GM18507 (cell line): ENCODE measurements at regions not wholly inside any gene's neighbourhood (a gene's known extent, or its start where the extent isn't known, plus 50 kb on each side); places are given as distances from the start of the nearest gene placed in this dataset.
A peak's percentile ranks its signal among the peaks of the same experiment; 100 is the strongest.
"Not testable (repeated sequence)": the region's sequence is repeated elsewhere in the genome, so short reads cannot be mapped to it uniquely, and the experiment has no call there.

Experiments used
- DNase-seq: peaks from one replicate; pipeline ENCODE4 v3.0.0; 2011; ENCODE audit warnings: low read depth; ENCODE audit not compliant: insufficient read length; ENCODE audit errors: extremely low spot score
- FAIRE-seq: peaks from 2 replicates; lab custom pipeline; 2011; peaks lifted over from hg19 to GRCh38; lab: Jason Lieb, UNC

- no peak for FAIRE-seq
- DNase-seq, result no peak
Measured at GRCh38 chr1:232579958-232580941, 49.7 kb downstream of the SIPA1L2 start.

DNA sequence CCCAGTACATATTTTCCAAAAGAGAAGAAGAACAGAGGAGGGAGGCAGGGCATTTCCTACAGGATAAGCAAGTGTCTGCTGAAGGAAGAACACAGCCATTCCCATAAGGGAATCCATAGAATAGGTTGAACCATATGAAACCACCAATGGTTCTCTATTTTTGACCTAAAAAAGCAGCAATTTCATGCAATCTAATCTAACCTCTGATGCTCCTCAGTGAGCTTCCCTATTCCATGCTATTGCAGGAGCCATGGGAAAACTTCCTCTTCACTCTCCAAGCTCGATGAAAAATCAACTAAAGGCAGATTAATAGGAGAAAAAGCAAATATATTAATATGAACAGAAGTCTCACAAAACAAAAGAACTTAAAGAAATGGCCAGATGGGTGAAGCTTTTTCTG, 50.5 kb downstream of the SIPA1L2 start:
- FAIRE-seq (no peak), DNase-seq (no peak)

- FAIRE-seq, result peak; percentile 77
- DNase-seq, result no peak
Measured at GRCh38 chr1:232578651-232579195, 51.2 kb downstream of the SIPA1L2 start.

DNA sequence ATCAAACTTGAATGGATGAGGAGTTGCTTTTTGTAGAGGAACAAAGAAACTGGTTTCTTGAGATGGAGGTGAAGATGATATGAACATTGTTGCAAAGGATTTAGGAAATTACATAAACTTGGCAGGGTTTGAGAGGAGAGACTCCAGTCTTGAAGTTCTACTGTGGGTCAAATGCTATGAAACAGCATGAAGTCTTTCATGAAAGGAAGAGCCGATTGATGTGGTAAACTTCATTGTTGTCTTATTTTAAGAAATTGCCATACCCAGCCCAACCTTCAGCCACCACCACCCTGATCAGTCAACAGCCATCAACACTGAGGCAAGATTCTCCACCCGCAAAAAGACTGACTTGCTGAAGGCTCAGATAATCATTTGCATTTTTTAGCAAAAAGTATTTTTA, 52.2 kb downstream of the SIPA1L2 start:
- FAIRE-seq, result no peak
- no peak for DNase-seq

DNA sequence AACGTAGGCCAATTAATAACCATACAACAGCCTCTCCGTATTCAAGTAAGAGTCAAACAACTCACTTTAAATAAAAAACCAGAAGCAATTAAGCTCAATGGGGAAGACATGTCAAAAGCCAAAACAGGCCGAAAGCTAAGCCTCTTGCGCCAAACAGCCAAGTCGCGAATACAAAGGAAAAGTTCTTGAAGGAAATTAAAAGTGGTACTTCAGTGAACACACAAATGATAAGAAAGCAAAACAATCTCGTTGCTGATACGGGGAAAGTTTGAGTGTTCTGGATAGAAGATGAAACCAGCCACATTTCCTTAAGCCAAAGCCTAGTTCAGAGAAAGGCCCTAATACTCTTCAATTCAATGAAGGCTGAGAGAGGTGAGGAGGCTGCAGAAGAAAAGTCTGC, 53.4 kb downstream of the SIPA1L2 start:
- DNase-seq, result no peak
- FAIRE-seq, result no peak

GRCh38 chr1:232575763-232576040, 54.2 kb downstream of the SIPA1L2 start:
- DNase-seq, result no peak
- no peak for FAIRE-seq

DNA sequence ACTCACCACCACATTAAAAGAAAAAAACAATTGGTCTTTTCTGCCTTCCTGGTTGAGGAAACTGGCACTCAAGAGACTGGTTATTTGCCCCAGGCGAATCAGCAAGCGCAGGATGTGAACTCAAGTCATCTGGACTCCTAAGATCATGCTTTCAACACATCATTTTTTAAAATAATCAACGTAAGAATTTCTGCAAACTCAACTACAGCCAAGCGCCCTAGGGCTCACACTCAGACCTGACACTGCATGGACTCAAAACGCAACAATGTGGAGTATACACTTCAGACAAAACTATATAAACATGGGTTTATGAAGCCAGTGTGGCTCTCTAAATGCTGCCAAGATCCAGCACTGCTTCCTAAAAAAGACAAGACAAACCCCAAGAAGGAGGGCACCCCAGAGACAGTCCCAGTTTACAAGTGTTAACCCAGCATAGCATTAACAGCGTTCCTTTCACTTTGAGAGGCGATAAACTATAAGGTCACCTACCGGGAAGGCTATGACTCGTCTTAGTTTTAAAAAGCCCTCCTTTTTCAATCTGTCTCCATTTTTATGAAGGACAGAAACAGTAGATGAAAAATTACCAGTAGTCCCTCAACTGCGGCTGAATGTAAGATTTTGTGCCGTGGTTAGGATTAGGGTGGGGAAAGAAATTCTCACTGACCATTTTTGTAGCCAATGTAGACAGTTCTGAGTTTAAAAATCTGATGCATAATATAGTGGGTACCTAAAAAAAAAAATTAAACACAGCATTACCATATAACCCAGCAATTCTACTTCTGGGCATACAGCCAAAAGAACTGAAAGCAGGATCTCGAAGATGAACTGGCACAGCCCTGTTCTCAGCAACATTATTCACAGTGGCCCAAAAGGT, 54.8 kb downstream of the SIPA1L2 start:
- DNase-seq (no peak), FAIRE-seq (no peak)

DNA sequence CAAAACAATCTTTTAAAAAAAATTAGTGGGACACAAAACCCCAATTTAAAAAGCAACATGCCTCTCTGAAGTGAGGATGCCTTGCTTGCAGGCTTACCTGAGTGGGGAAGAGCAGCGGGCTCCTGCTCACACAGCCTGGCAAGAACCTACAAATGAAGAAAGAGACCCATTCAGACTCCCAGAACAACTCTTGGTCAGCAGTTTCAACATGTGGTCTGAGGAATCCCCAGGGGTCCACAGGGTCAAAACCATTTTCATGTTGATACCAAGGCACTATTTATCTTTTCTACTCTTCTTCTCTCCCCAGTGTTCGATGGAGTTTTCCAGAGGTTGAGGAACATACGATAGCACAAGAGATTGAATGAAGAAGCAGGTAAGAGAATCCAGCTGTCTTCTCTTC, 55.9 kb downstream of the SIPA1L2 start:
- no peak for FAIRE-seq
- DNase-seq, result no peak

DNA sequence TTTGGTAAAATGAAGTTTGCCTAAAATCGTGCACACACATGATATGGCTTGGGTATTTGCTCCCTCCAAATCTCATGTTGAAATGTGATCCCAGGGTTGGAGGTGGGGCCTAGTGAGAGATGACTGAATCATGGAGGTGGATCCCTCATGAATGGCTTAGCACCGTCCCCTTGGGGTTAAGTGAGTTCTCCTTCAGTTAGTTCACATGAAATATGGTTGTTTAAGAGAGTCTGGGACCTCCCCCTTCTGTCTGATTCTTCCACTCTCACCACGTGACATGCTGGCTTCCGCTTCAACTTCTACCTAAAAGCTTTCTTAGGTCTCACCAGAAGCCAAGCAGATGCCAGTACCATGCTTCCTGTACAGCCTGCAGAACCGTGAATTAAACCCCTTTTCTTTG, 58.4 kb downstream of the SIPA1L2 start:
- FAIRE-seq (no peak), DNase-seq (no peak)

DNA sequence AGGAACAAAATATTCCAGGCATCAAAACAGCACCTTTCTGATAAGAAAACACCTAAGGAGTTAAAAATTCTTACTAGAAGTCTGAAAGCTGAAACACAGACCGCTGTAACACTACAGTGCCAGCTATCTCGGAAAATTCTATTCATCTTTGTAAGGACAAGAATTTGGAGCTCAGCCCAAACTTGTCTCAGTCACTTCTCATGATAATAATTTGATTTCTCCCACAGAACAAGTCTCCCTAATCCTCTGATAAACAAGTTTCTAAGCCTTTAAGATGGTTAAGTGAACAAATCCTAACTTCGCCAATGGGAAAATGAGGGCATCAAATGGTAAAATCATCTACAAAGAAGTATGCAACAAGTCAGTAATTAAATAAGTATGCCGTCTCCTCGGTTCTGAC, 59.9 kb downstream of the SIPA1L2 start:
- FAIRE-seq, result no peak

GRCh38 chr1:232569554-232569921, 60.4 kb downstream of the SIPA1L2 start:
- DNase-seq, FAIRE-seq: not testable (repeated sequence)

More for the DNA sequence above, 59.9 kb downstream of the SIPA1L2 start:
- DNase-seq, result no peak

DNA sequence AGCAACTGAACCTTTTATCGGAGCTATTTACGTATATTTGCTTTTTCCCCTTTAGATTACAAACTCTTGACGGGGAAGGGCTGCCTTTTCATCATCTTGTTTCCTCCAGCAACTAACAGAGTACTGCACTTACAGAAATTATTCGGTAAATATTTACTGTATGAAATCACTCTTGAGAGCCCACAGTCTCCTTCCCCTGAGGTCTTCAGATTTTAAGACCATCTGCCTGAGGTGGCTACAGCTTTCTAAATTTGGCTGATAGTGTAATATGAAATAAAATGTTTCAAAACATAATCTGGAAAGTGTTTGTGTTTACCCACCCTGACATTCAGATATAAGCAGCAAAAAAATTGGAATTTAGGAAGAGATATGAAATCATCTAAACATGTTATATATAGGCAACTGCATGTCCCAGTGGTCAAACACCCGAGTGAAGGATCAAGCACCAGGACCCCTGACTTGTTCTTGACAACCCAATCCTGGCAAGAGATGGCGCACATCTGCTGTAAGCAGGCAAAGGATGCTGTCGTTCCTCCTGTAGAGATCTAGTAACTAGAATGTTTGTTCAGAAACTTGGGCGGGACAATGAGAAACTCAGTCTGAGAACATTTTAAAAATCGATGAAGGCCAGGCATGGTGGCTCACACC, 60.9 kb downstream of the SIPA1L2 start:
- DNase-seq (no peak), FAIRE-seq (no peak)

- no peak for FAIRE-seq
- no peak for DNase-seq
Measured at GRCh38 chr1:232568331-232568852, 61.5 kb downstream of the SIPA1L2 start.

DNA sequence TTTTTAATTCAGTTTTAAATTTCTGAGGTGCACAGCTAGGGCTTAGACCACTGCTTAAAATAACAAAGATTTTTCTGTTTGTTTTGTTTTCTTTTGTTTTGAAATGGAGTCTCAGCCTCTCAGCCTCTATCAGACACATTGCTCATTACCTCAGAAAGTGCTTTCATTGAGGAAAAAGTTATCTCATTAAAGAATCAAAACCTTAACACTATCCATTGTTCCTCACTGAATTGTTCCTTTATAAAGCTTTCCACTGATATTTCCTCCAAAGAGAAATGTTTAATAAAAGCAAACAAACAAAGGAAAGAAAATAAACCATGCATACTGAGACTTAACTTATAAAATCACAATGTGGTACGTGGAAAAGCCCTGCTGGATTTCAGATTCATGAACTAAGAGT, 63.8 kb downstream of the SIPA1L2 start:
- DNase-seq (no peak), FAIRE-seq (no peak)

DNA sequence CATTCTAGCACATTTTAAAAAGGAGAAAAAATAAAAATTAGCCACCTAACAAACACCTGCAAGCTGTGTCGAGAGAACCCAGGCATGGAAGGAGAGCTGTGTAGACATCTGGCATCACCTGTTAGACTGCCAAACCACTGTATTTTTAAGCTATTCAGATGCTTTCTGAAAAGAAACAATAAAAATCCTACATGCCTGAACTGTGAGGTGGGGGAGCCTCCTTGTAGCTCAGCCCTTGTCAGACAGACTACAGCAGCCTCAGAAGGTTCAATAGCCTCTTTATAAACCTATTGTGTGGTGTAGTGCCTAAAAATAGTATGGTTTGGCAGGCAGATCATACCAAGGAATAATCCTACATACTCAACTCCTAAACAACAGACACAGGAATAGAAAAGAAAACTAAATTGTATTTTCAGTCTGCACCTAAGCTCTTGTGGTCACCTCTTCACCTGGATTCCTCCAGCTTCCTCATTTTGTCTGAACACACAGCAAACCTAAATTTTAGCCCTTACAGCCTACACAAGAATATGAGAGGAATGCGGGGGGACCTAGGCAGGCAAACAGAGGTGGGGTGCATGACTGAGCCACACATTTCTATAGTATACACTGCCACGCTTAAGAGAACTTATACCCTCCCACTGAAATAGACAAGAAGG, 67.0 kb downstream of the SIPA1L2 start:
- no peak for FAIRE-seq
- DNase-seq, result no peak

DNA sequence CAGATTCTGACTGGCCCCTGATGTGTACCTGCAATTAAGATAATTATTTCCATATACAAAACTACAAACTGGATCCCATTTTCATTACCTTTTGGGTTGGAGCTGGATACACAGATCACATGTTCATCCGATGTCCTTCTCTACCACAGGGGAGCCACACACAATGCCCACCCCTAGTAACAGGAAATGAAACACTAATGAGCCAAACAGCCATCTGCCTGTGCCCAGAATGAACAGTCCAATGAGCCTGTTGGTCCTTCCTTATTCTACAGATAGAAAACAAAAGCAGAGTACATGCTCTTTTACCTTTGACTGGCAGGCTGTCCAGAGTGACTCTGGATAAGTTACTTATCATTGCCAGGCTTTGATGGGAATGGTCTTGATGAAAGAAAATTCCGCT, 68.6 kb downstream of the SIPA1L2 start:
- no peak for FAIRE-seq
- DNase-seq, result no peak

- FAIRE-seq, result no peak
- no peak for DNase-seq
Measured at GRCh38 chr1:232560940-232561339, 69.0 kb downstream of the SIPA1L2 start.

GRCh38 chr1:232558954-232559353, 71.0 kb downstream of the SIPA1L2 start:
- FAIRE-seq, result peak; percentile 47
- DNase-seq, result no peak

- no peak for FAIRE-seq
- DNase-seq, result no peak
Measured at GRCh38 chr1:232557502-232558191, 72.3 kb downstream of the SIPA1L2 start.
